AG04450 (cell line): ENCODE measurements at regions not wholly inside any gene's neighbourhood (a gene's known extent, or its start where the extent isn't known, plus 50 kb on each side); places are given as distances from the start of the nearest gene placed in this dataset.

Source experiments
- CTCF ChIA-PET: fragments of 300-600, 350-600 bp; formaldehyde crosslinking; extraction: SDS; loops from one replicate; lab custom pipeline; 2022; ENCODE audit warnings: antibody characterized with exemption, inconsistent platforms; lab: Charles Lee
- POLR2A ChIA-PET: fragments of 350-600 bp; formaldehyde crosslinking; extraction: SDS; loops from one replicate; lab custom pipeline; 2021; ENCODE audit warnings: antibody characterized with exemption, inconsistent platforms; lab: Yijun Ruan, JAX
- DNase-seq: peaks from one replicate; pipeline ENCODE4 v3.0.0-alpha.2; 2011; ENCODE audit warnings: low read depth, low spot score
- H3K27ac ChIP-seq: one replicate; pipeline ENCODE4 v1.5.1; 2012; ENCODE audit warnings: low read depth, low read length, control low read depth
- H3K27me3 ChIP-seq: one replicate; pipeline ENCODE4 v1.6.0; 2012; ENCODE audit warnings: low read length; ENCODE audit not compliant: control insufficient read depth, insufficient read depth
- H3K4me3 ChIP-seq: 2 replicates; pipeline ENCODE4 v1.5.1; 2011; ENCODE audit warnings: mild to moderate bottlenecking, low read depth, low read length, control low read depth
- H3K9me3 ChIP-seq: 2 replicates; pipeline ENCODE4 v1.5.1; 2012; ENCODE audit warnings: low read length; ENCODE audit not compliant: control insufficient read depth, insufficient read depth
- CTCF ChIP-seq: IDR thresholded peaks from 2 replicates; pipeline ENCODE4 v1.5.1; 2011; ENCODE audit warnings: low read depth, low read length, control low read depth, inconsistent platforms

GRCh38 chr22:47672526-47672925 is 910.1 kb downstream of the TBC1D22A start:
- Histone ChIP-seq H3K9me3 (peaks cover 71% of the 10 kb centered on the region), H3K27me3 (no peaks in the 10 kb centered on the region), H3K4me3 (no peak overlapping the region), H3K27ac (no peak overlapping the region)
- DNase-seq: no peak
- TF ChIP-seq CTCF: no peak
- POLR2A ChIA-PET: no interaction called here
- CTCF ChIA-PET: no interaction called here

- Histone ChIP-seq H3K9me3 (peaks cover 41% of the 10 kb centered on the region), H3K27me3 (no peaks in the 10 kb centered on the region), H3K27ac (no peak overlapping the region), H3K4me3 (no peak overlapping the region)
- CTCF ChIA-PET: no interaction called here
- TF ChIP-seq CTCF: no peak
- no peak for DNase-seq
- POLR2A ChIA-PET: no interaction called here
Observed at GRCh38 chr22:47665151-47665550, 902.7 kb downstream of the TBC1D22A start.

GRCh38 chr22:47663615-47664605 is 901.5 kb downstream of the TBC1D22A start:
- no peak for DNase-seq
- Histone ChIP-seq H3K27ac (no peak overlapping the region), H3K27me3 (no peaks in the 10 kb centered on the region), H3K4me3 (no peak overlapping the region), H3K9me3 (peaks cover 36% of the 10 kb centered on the region)
- TF ChIP-seq CTCF: no peak
- CTCF ChIA-PET: no interaction called here
- POLR2A ChIA-PET: interaction anchor here (0.6 kb wide), 1 partner anchor 231 kb away, joined by 3 read pairs; no protein-coding TSS in a partner anchor

GRCh38 chr22:47659467-47660223 is 897.2 kb downstream of the TBC1D22A start:
- H3K9me3 ChIP-seq: peaks cover 41% of the 10 kb centered on the region
- CTCF ChIA-PET: no interaction called here
- POLR2A ChIA-PET: no interaction called here
- no peak overlapping the region for H3K4me3 ChIP-seq
- H3K27me3 ChIP-seq: no peaks in the 10 kb centered on the region
- no peak overlapping the region for H3K27ac ChIP-seq
- TF ChIP-seq CTCF: no peak
- DNase-seq: no peak
